Activated T-cell treated with anti-CD3 and anti-CD28 coated beads, Interleukin-2, amount 50 U/mL, for 72 hours (primary cell): ENCODE measurements at regions not wholly inside any gene's neighbourhood (a gene's known extent, or its start where the extent isn't known, plus 50 kb on each side); places are given as distances from the start of the nearest gene placed in this dataset.

Experiments
- ATAC-seq, 2 donors: fragments of 150-1000 bp; cut with Tn5 transposase; replicated peaks in 1 of 2; 2 replicates each; pipeline ENCODE4 v1.10.0; 2021; ENCODE audit warnings: moderate library complexity in 2 of 2, mild to moderate bottlenecking in 1 of 2
- DNase-seq, 2 donors: peaks; one replicate each; pipeline ENCODE4 v3.0.0; 2021 to 2022; ENCODE audit warnings: mixed read lengths in 1 of 2
- H3K27ac Mint-ChIP-seq: one replicate; pipeline ENCODE4 v1.8.0; 2022; ENCODE audit warnings: mild to moderate bottlenecking, moderate library complexity, mixed read lengths
- H3K27me3 Mint-ChIP-seq: one replicate; pipeline ENCODE4 v1.8.0; 2022; ENCODE audit warnings: low read depth, mixed read lengths
- H3K36me3 Mint-ChIP-seq, 2 donors: one replicate each; pipeline ENCODE4 v1.8.0; 2022; ENCODE audit warnings: mixed read lengths in 2 of 2, mild to moderate bottlenecking in 1 of 2; ENCODE audit not compliant: insufficient read depth in 2 of 2
- H3K4me1 Mint-ChIP-seq: one replicate; pipeline ENCODE4 v1.8.0; 2022; ENCODE audit warnings: low read depth, mixed read lengths
- H3K4me3 Mint-ChIP-seq, 2 donors: one replicate each; pipeline ENCODE4 v1.8.0; 2022; ENCODE audit warnings: mild to moderate bottlenecking in 2 of 2, mixed read lengths in 2 of 2, moderate library complexity in 2 of 2
- H3K9me3 Mint-ChIP-seq, 2 donors: one replicate each; pipeline ENCODE4 v1.8.0; 2022; ENCODE audit warnings: mixed read lengths in 2 of 2

DNA sequence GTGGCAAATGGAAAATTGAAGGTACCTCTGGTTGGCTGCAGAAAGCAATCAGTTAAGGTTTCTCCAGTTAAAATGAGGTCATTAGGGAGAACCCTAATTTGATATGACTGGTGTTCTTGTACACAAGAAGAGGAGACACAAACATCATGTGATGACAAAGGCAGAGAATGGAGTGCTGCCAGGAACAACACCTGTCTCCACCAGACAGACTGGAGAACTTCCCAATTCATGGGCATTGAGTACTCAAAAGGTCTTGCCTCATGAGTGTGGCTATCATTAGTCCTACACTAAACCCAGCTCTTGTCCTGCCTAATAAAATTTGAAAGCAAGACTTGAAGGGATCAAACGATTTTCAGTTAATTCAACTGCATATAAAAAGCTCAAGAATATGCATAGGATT lies 152.6 kb downstream of the PTPN20 start:
- ATAC-seq (no peak), DNase-seq (no peak)
- no peaks in the 10 kb centered on the region for H3K4me1 Mint-ChIP-seq
- H3K4me3 Mint-ChIP-seq, result no peak overlapping the region
- H3K36me3 Mint-ChIP-seq, result no peaks in the 10 kb centered on the region
- no peak overlapping the region for H3K27ac Mint-ChIP-seq
- no peaks in the 10 kb centered on the region for H3K9me3 Mint-ChIP-seq
- no peaks in the 10 kb centered on the region for H3K27me3 Mint-ChIP-seq

DNA sequence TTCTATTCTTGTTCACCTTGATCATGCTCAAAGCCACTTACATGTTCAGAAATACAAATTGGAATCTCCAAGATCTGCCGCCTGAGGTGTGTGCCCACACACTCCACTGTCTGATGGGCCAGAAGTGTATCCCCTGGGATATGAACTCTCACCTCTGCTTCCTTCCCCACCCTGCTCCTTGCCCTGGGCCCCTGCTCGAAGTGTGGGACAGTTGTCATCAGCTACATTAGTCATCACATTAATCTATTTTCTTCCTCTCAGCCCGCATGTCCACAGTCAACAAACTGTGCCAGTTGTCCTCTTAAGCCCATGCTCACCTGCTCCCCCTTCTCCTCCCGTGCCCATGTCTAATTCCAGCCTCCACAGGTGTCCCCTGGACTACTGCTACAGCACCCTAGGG lies 154.7 kb downstream of the PTPN20 start:
- ATAC-seq (no peak), DNase-seq (no peak)
- H3K9me3 Mint-ChIP-seq, result no peaks in the 10 kb centered on the region
- H3K27ac Mint-ChIP-seq, result no peak overlapping the region
- no peaks in the 10 kb centered on the region for H3K4me1 Mint-ChIP-seq
- H3K36me3 Mint-ChIP-seq, result no peaks in the 10 kb centered on the region
- H3K4me3 Mint-ChIP-seq, result no peak overlapping the region
- no peaks in the 10 kb centered on the region for H3K27me3 Mint-ChIP-seq

DNA sequence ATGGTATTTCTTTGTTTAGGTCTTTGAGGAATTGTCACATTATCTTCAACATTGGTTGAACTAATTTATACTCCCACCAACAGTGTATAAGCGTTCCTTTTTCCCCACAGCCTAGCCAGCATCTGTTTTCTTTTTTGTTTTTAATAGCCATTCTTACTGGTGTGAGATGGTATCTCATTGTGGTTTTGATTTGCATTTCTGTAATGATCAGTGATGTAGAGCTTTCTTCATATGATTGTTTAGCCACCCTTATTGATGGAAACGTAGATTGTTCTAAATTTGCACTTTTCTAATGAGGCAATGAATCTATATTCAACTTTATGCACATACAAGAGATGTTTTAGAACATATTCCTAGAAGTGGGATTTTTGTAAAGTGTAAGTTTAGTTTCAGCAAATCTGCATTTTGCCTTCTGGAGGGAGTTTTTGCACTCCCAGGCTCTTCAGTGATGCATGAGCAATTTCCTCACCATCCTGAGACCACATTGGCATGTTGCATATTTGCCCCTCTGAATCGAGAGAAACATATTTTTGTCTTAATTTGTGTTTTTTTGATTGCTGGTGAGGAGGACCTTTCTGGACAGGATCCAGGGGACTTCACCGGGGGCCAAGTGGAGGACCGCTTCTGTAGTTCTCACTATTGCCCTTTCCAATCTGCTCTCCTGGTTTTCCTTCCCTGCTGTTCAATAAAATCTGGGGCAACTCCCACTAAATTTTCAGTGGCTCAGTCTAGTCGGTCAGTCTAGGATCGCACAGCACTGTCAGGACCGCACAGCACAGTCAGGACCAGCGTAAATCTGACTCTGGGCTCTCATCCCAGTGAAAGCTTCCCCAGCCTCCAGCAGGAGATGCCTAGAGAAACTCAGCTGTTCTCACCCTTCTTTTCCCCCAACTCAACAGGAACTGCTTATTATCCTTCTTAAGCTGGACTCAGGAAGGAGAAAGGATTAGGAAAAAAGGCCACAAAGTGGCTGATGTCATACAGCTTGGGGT lies 157.0 kb downstream of the PTPN20 start:
- no peaks in the 10 kb centered on the region for H3K4me1 Mint-ChIP-seq
- no peaks in the 10 kb centered on the region for H3K36me3 Mint-ChIP-seq
- no peak overlapping the region for H3K4me3 Mint-ChIP-seq
- ATAC-seq (peak in 1 of 2 donors; percentile 26), DNase-seq (no peak)
- H3K27ac Mint-ChIP-seq, result no peak overlapping the region
- no peaks in the 10 kb centered on the region for H3K9me3 Mint-ChIP-seq
- no peaks in the 10 kb centered on the region for H3K27me3 Mint-ChIP-seq

DNA sequence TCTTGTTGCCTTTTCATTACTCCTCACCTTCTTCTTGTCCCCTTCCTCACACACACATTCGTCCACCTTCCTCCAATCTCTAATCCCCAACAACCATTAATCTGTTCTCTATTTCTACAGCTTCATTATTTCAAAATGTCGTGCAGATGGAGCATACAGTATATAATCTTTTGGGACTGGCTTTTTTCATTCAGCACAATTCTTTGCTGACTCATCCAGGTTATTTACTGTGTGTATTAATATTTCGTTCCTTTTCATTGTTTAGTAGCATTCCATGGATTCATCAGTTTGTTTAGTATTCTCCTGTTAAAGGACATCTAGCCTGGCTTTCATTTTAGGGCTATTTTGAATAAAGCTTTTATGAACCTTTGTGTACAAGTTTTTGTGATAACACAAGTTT lies 159.3 kb downstream of the PTPN20 start:
- no peak overlapping the region for H3K27ac Mint-ChIP-seq

DNA sequence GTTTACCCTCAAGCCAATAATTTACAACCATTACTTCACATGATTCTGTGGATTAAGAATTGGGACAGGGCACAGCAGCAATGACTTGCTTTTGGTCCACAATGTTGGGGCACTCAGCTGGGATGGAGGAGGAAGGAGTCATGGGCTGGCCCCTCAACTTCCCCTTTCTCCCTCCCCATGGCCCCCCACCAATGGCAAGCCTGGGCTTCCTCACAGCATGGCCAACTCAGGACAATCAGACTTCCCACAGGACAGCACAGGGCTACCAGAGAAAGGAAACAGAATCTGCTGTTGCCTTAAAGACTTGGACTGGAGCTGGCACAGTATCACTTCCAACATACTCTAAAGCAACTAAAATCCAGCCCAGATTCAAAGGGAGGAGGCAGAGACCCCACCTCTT lies 160.7 kb downstream of the PTPN20 start:
- ATAC-seq, result no peak
- no peak for DNase-seq

More for the DNA sequence above, 159.3 kb downstream of the PTPN20 start:
- H3K4me1 Mint-ChIP-seq, result no peaks in the 10 kb centered on the region
- no peak overlapping the region for H3K4me3 Mint-ChIP-seq
- DNase-seq, result no peak
- no peaks in the 10 kb centered on the region for H3K9me3 Mint-ChIP-seq
- no peaks in the 10 kb centered on the region for H3K36me3 Mint-ChIP-seq
- H3K27me3 Mint-ChIP-seq, result no peaks in the 10 kb centered on the region
- ATAC-seq, result no peak

DNA sequence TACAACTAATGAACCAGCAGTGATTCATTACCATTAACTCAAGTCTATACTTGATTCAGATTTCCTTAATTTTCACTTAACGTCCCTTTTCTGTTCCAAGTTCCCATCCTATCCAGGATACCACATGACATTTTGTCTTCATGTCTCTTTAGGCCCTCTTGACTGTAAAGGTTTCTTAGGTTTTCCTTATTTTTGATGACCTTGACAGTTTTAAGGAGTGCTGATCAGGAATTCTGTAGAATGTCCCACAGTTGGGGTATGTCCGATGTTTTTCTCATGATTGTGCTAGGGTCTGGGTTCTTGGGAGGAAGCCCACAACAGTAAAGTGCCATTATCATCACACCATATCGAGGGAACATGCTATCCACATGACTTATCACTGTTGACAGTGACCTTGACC lies 162.7 kb downstream of the PTPN20 start:
- H3K27me3 Mint-ChIP-seq, result no peaks in the 10 kb centered on the region
- H3K9me3 Mint-ChIP-seq, result peaks cover 0 to 2% of the 10 kb centered on the region in 2 donors
- H3K27ac Mint-ChIP-seq, result no peak overlapping the region
- no peaks in the 10 kb centered on the region for H3K36me3 Mint-ChIP-seq
- no peak for DNase-seq
- H3K4me1 Mint-ChIP-seq, result peaks cover 14% of the 10 kb centered on the region
- ATAC-seq, result no peak
- no peak overlapping the region for H3K4me3 Mint-ChIP-seq

More for the DNA sequence above, 160.7 kb downstream of the PTPN20 start:
- Mint-ChIP-seq H3K4me3 (no peak overlapping the region), H3K27ac (no peak overlapping the region), H3K27me3 (no peaks in the 10 kb centered on the region), H3K9me3 (no peaks in the 10 kb centered on the region), H3K4me1 (peaks cover 3% of the 10 kb centered on the region), H3K36me3 (no peaks in the 10 kb centered on the region)

DNA sequence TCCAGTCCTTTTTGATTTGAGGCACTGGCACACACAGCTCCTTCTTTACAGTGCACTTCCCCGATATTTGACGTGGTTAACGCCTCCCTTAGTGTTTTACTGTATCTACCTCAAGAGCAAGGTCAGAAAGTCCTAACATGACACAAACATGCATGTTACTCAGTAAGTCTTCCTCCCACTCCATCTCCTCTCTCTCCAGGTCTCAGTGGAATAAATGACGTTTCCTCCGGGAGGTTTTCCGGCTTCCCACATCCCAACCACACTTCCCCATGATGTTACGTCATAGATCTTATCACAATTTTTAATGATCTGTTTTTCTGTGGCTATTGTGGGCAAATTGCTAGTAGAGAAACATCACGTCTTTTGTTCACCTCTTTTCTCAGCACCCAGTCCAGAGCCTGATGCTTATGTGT lies 165.7 kb downstream of the PTPN20 start:
- Mint-ChIP-seq H3K9me3 (peaks cover 0 to 4% of the 10 kb centered on the region in 2 donors), H3K27ac (no peak overlapping the region), H3K4me1 (peaks cover 29% of the 10 kb centered on the region), H3K36me3 (no peaks in the 10 kb centered on the region), H3K27me3 (no peaks in the 10 kb centered on the region), H3K4me3 (peak overlapping the region in 1 of 2 donors; percentile 14)
- ATAC-seq (peak; percentile 55 to 68), DNase-seq (peak in 1 of 2 donors; percentile 9)

DNA sequence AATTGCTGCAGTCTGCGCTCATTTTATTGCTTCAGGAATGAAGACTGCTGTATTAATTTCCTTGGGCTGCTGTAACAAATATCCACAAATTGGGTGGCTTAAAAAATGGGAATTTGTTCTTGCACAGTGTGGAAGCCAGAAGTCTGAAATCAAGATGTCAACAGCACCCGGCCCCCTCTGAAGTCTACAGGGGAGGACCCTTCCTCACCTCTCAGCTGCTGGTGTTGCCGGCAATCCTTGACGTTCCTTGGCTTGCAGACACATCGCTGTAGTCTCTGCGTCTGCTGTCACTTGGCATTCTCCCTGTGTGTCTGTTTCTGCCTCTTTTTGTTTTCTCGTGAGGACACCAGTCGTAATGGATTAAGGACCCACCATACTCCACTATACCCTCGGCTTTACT lies 166.2 kb downstream of the PTPN20 start:
- no peak for DNase-seq

DNA sequence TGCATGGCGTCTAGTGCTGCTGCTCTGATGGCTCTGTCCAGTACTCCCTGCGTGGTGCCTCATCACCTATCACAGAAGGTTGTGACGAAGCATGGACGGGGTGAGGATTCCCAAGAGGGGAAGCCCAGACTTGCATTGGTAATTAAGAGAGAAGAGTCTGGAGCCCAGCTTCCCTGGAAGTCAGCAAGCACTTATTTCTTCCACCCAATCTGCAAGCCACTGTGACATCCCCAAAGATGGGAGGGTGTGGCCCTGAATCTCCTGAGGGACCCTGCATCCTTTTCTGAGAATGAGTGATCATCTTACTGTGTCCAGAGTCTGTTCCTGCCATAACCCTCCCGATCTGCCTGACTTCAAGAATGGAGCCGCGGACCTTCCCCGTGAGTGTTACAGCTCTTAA lies 166.7 kb downstream of the PTPN20 start:
- Mint-ChIP-seq H3K4me3 (no peak overlapping the region), H3K9me3 (peaks cover 0 to 4% of the 10 kb centered on the region in 2 donors), H3K27me3 (no peaks in the 10 kb centered on the region), H3K36me3 (no peaks in the 10 kb centered on the region), H3K4me1 (peaks cover 29% of the 10 kb centered on the region), H3K27ac (no peak overlapping the region)
- DNase-seq (no peak), ATAC-seq (no peak)

More for the DNA sequence above, 166.2 kb downstream of the PTPN20 start:
- no peak for ATAC-seq
- no peak overlapping the region for H3K27ac Mint-ChIP-seq
- peaks cover 0 to 4% of the 10 kb centered on the region in 2 donors for H3K9me3 Mint-ChIP-seq
- H3K4me1 Mint-ChIP-seq, result peaks cover 29% of the 10 kb centered on the region
- H3K4me3 Mint-ChIP-seq, result peak overlapping the region in 1 of 2 donors; percentile 14
- no peaks in the 10 kb centered on the region for H3K36me3 Mint-ChIP-seq
- H3K27me3 Mint-ChIP-seq, result no peaks in the 10 kb centered on the region

DNA sequence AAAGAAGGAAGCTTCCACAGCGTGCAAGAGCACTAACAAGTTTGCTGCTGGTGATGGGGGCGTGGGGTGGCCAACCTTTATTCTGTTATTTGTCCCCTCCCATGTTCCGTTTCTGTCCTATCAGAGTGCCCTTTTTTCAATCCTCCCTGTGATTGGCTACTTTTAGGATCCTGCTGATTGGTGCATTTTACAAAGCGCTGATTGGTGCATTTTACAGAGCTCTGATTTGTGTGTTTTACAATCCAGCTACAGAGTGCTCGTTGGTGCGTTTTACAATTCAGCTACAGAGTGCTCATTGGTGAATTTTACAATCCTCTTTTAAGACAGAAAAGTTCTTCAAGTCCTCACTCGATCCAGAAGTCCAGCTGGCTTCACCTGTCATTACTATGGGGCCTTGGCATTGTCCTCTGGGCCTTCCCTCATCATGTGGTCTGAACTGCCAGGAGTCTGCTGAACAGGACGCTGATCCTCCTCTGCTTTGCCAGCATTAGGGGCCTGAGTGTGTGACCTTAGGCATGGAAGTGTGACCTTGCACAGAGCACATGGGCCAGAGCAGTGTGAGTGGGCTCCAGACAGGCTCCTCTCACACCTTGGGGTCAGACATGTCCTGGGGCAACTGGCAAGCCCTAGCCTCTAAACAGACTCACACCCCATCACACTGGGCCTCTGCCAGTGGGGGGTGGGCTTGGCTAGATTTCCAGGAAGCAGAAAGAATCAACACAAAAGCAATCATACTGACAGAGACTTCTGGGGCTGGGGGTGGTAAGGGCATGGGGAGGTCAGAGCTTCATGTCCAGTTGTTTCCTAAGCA lies 167.4 kb downstream of the PTPN20 start:
- Mint-ChIP-seq H3K4me3 (no peak overlapping the region), H3K27ac (no peak overlapping the region), H3K27me3 (no peaks in the 10 kb centered on the region), H3K36me3 (no peaks in the 10 kb centered on the region), H3K4me1 (peaks cover 29% of the 10 kb centered on the region), H3K9me3 (peaks cover 0 to 4% of the 10 kb centered on the region in 2 donors)
- ATAC-seq (no peak), DNase-seq (no peak)

DNA sequence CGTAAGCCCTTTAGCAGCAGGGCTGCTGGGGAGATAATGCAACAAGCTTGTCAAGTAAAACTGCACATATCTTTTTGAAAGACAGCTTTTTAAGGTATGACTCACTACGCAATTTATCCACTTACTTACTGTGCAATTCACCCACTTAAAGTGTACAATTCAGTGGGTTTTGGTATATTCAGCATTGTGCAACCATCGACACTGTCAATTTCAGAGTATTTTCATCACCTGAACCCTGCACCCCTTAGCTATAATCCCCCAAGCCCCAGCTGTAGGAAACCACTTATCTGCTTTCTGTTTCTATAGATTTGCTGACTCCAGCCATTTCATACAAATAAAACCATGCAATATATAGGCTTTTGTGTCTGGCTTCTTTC lies 168.0 kb downstream of the PTPN20 start:
- Mint-ChIP-seq H3K27ac (no peak overlapping the region), H3K9me3 (peaks cover 0 to 4% of the 10 kb centered on the region in 2 donors), H3K27me3 (no peaks in the 10 kb centered on the region), H3K36me3 (no peaks in the 10 kb centered on the region), H3K4me3 (no peak overlapping the region), H3K4me1 (peaks cover 29% of the 10 kb centered on the region)
- ATAC-seq (peak; percentile 50 to 68), DNase-seq (no peak)

DNA sequence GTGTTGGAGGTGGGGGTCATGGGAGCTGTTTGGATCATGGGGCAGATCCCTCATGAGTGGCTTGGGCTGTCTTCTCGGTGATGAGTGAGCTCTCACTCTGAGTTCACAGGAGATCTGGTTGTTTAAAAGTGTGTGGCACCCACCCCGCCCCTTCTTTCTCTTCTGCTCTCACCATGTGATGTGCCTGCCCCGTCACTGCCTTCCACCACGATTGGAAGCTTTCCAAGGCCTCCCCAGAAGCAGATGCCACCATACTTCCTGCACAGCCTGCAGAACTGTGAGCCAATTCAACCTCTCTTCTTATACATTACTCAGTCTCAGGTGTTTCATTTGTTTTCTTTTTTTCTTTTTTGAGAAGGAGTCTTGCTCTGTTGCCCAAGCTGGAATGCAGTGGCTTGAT lies 170.0 kb downstream of the PTPN20 start:
- ATAC-seq (peak in 1 of 2 donors; percentile 21), DNase-seq (peak in 1 of 2 donors; percentile 17)
- Mint-ChIP-seq H3K36me3 (no peaks in the 10 kb centered on the region), H3K4me3 (no peak overlapping the region), H3K9me3 (peaks cover 0 to 4% of the 10 kb centered on the region in 2 donors), H3K27ac (no peak overlapping the region), H3K27me3 (no peaks in the 10 kb centered on the region), H3K4me1 (peaks cover 29% of the 10 kb centered on the region)
